ENCODE measurements at regions not wholly inside any gene's neighbourhood (a gene's known extent, or its start where the extent isn't known, plus 50 kb on each side); places are given as distances from the start of the nearest gene placed in this dataset.

DNA sequence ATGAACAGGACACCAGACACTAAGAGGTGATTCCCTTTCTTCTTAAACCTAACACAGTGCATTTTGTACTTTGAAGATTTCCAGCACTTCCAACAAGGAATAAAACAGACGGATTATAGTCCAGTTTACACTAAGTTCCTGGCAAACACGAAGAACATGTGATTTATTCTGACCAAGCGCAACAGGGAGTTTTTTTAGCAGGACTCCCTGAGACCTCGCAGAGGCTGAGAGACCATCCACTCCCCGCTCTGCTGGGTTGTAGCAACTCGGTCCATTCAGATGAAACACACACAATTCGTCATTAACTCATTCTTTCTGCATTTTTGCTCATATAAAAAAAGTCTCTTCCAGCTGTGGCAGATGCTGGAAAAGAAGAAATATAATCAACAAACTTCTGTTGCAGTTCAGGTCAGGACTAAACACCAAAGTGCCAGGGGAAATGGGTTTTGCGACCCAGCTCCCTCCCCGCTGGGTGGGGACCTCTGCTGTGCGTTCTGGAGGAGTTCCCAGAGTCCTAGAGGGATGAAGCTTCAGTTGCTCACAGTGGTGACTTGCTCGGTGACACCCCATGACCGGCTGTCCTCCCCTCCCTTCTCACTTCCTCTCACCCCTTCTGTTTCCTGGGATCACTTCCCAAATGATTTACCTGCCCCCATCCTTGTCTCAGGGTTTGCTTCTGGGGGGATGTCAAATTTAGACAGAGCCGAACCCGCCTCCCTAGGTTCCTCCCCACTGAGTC lies 52.5 kb downstream of the KCNF1 start:
- no peak for DNase-seq

DNA sequence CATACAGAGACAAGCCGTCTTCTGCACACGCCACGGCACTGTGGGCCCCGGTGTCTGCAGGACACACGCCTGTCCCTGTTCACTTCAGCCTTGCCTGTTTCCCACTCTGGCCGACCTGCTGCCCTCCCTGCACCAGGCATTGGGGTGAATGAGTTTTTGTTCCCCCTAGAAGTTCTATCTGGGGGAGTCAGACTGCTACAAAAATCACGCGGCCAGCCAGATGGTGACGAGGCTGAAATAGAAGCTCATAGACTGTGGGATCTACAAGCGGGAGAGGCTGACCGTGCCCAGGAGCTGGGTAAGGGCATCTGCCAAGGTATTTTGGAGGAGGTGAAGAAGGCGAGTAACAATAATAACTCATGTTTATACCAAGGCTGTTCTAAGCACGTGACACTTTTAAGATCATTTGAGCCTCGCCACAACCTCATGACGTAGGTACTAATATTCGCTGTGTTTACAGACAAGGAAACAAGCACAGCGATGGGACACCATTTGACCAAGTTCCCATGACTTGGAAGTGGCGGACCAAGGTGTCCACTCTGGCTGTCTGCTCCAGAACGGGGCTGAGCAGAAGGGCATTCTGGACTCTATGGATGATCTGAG lies 53.6 kb downstream of the KCNF1 start:
- no peak for DNase-seq

DNA sequence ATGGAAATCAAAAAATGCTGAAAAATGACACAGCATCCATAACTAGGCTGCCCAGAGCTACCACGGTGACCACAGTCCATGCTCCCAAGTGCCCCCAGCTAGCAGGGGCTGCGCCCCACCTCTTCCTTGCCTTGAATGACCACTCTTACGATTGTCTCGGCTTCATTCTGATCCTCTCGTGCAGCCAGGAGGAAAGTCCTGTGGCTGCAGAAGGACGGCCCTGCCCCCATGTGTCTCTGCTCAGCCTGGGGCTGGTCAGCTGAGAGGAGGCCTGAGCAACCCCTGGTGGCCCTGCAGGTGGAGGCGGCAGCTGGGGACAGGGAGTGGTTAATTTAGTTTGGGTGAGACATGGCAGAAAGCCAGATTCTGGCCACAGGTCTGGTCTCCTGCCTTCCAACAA lies 54.3 kb downstream of the KCNF1 start:
- no peak for DNase-seq

DNA sequence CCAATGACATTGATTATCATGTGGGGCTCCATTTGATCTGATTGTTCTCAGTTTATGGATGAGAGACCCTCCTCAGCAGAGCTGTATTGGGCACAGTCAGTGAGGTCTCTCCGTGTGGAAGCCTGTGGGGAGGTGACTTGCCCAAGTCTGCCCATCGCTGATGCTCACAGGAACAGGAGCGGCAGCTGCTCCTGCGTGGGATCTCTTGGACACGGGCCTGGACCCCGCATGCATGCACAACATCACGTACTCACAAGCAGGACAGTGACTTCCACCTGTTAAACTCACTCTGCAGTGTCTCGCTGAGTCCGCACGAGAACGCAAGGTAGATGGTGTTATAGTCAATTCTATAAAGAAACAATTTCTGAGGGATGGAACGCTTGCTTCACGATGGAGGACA lies 55.0 kb downstream of the KCNF1 start:
- DNase-seq: no peak

DNA sequence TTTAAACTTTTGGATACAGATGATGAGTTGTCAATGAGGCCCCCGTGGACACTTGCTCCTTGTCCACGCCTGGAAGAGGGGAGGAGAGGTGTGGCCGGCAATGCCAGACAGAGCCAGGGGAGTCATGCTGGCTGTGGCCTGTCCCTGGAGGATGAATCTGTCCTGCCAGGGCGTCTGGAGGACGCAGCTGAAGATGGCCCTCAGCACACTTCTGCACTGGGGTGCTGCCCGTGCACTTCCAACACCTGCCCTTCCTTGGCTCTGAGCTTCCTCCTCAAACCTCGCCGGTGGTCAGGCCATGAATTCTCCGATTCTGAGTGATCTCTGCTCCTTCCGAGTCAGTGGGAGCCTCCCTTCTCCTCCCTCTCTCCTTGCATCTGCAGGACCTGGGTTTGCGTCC lies 56.4 kb downstream of the KCNF1 start:
- no peak for DNase-seq

DNA sequence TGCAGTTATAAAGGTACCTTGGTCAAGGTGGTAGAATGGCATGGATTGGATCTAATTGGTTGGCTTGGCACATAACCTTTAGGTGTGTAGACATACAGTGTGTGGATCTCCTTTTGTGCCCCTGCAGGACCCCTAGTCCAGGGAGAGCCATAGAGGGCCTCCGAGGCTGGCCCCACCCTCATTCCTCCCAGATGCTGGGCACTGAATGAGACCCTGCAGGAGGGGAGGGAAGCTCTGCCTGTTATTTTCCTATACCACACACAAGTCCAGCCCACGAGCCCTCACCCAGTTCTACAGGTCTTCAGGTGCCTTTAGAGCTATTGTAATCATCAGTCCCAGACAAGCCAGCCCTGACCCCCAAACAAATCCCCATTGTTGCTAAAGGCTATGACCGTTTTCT lies 58.9 kb downstream of the KCNF1 start:
- no peak for DNase-seq

DNA sequence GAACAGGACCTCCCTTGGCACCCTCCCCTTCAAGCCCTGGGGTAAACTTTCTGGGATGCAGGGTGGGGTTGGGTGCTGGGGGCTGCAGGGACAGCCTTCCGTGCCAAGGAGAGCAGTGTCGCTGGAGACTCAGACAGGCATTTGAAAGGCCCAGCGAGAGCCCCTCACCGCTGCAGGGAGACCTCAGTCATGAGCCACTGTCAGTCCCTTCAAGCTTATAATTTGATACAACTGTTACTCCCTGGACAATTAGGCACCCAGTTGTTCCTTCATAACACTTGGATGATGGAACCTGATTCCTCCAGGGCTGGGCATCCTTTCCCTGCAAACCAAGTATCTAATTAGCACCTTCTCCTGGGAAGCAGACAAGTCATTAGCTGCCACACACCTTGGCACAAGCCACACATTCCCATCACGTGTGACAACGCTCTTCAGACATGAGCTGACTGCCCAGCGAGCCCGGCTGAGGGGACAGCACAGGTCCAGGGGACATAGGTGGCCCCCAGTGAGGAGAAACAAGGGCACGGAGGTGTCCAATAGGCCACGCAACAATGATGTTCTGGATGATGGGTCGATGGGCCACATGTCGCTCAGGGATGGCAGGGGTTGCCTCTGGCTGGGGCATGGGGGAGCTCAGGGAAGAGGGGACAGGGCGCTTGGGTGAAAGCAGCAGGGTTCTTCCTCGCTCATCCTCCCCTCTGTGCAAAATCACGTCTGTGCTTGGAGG lies 59.6 kb downstream of the KCNF1 start:
- no peak for DNase-seq

DNA sequence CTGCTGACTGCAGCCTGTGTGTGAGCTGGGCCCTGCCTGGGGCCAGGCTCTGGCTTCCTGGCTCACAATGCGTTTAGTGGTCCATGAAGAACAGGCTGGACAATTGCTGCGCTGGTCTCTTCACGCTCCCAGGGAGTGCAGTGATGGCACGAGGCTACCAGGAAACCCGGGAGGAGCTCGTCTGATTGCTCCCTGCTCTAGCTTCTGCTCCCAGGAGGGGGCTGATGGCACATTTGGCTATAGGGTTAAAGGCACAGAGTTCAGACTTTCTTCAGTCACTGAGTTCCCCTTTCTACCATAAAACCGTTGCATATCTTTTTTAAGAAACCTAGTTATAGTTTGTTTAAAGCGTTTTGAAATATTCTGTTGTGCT lies 60.1 kb downstream of the KCNF1 start:
- DNase-seq: no peak

DNA sequence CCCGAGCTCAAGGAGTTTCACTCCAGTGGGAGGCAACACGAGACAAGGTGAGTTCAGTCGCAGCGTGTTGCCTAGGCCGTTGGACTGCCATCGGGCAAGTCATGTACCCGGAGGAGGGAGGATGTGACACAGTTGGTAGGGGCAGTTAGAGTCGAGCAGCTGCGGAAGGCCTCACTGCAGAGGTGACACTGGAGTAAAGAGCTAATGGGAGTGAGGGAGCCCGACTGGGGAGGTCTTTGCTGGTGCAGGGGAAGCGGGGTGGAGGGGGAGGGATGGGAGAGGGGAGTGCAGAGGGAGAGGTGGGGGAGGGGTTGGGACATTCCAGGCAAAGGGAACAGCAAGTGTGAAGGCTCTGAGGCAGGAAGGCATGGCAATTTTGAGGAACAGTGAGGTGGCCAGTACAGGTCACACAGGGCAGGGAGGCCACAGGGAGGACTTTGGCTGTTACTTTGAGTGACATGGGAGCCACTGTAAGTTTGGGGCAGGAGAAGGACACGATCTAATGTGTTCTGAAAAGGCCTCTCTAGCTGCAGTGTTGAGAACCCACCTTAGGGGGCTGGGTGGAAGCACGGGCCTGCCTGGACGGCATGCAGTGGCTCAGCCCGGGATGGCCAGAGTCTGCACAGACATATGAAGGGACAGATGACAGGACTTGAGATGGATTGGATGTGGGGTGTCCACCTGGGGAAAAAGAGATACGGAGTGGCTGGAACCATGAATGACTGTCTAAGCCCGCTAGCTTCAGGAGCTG lies 61.1 kb downstream of the KCNF1 start:
- no peak for DNase-seq

DNA sequence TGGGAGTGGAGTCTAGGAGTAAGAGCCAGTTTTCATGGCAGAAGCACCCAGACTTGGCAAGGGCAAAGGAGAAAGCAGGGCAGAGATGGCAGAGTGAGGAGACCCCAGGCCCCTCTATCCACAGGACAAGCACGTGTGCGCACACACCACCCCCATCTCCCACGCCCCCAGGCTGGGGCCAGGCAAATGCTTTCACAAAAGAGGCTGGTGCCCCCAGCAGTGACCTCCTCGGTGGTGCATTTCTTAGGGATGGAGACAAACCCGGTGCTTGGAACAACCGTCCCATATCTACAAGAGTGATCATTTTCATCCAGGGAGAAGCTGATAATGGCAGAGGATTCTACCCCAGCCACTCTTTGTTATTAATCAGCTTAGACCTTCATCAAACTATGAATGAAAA lies 62.0 kb downstream of the KCNF1 start:
- no peak for DNase-seq

DNA sequence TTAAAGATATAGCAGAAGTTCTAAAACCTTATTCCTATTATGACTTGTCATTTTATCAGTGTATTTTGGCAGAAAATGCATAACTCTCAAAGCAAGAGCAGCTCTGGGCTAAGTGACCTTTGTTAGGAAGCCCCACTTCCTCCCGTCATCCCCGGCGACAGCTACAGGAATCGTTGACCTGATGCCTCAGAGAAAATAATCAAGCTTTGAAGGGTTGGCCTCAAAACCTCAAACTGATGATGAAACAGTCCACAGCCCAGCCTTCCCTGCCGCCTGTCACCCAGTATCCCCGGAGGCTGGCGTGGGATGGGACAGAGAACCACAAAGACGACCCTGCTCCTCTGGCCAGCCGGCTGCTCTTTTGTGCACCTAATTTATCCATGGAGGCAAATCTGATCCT lies 65.3 kb downstream of the KCNF1 start:
- DNase-seq: no peak

DNA sequence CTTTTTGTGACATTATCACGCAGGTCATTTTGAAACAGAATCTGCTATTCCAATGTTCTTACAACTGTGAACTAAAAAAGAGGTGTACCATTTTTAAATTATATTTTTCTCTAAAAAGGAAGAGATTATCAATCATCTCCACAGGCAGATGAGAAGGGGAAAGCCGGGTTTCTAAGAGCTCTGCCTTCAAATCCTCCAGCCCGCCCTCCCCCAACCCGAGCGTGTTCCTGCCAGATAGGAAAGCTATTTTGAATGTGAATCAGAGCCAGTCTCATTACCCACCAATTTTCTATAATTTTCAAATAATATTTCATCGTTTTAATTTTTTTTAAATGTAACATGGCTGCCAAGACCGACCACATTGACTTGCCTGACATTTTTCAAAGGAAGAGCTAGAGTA lies 65.9 kb downstream of the KCNF1 start:
- no peak for DNase-seq

DNA sequence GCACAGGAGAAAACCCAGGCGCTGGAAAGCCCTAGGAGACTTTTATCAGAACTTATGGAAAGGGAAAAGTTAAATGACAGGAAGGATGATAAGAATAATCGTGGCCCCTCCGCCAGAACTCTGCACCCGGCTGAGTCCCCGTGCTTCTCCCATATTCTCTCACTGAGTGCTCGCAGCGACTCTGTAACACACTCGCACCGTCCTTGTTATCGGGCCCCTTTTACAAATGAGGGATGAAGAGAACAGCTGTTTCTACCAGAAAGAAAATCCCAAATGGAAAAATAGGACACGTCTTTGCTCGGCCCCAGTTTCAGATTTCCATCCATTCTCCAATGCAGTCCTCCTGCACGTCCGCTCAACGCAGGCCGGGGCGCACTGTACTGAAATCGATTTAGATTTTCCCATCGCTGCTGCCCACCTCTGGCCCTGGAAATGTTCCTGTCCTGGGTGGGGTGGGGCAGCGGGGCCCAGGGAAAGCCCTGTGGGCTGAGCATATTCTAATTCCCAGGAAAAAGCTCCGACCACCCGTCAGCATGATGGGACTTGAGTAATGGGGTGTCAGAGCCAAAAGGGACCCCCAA lies 66.4 kb downstream of the KCNF1 start:
- DNase-seq: no peak

DNA sequence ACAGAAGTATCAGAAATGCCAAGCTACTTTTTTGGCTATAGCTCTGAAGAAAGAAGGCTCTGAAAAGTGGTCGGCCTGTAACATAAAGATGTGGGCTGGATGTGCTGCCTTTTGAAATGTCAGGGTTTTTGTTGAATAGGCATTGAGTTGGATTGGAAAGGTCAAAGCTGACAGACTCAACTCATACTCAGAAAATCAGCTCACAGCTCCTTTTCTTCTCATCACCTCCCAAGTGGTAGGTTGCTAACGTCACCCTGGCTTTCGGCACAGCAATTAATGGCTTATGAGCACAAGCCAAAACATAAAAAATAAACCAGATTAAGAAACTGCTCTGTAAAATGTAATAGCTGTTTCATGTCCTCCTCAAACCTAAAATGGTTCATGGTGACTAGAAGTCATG lies 68.3 kb downstream of the KCNF1 start:
- DNase-seq: no peak

DNA sequence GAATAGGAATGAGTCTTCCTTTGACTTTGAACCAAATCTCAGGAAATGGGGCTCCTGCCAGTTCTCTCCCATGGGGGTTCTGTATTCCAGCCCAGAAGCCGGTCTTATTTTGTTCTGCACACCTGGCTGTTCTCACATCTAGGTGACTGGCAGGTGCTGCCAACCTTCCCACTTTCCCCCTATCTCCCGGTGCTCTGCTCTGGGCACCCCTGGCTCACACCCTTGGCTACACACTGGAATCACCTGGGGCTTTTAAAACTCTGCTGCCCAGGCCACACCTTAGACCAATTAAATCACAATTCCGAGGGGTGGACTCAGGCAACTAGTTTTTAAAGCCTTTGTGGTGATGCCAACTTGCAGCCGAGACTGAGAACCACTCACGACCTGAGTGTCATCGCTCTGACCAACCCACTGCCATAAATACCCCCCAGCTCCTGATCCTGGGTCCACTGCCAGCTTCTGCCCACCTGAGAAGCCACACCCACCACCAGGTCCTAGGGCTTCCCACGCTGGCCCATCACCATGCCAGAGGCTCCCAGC lies 69.2 kb downstream of the KCNF1 start:
- no peak for DNase-seq

DNA sequence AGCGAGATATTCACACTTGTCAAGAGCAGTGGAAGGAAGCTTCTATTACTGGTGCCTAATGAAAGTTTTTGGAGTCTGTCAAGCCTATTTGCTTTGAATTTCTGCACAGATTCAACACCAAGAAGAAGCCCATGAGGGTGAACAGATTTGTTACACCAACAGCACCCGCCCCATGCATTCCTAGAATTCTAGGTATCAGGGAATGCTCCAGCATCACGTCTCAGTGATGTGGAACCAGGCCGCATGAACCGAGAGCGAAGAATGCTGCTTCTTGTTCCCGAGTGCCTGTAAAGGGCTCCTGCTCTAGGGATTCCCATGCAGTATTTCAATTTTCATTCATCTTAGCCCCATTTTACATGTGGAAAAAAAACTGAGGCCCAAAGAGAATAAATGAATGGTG lies 69.7 kb downstream of the KCNF1 start:
- DNase-seq: no peak

DNA sequence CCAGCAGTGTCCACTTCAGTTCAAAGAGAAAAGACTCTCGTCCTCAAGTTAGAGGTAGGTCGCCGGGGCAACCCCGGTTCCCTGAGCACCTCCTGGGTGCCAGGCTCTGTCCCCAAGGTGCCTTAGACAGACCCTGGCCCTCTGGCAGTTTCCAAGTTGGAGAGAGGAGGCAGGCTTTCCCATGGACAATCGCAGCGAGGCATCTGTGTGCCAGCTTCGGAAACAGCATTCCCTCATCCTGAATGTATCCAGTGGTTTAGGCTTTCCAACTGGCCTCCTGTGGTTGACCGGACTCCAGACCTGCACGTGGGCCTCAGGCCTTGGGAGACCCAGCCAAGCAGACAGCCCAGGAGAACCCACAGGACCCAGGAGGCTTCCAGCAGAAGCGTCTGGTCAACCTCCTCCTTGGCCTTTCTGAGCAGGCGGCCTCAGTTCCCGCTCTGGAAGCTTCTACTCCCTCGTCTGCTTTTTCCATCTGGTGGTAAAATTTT lies 70.3 kb downstream of the KCNF1 start:
- no peak for DNase-seq

DNA sequence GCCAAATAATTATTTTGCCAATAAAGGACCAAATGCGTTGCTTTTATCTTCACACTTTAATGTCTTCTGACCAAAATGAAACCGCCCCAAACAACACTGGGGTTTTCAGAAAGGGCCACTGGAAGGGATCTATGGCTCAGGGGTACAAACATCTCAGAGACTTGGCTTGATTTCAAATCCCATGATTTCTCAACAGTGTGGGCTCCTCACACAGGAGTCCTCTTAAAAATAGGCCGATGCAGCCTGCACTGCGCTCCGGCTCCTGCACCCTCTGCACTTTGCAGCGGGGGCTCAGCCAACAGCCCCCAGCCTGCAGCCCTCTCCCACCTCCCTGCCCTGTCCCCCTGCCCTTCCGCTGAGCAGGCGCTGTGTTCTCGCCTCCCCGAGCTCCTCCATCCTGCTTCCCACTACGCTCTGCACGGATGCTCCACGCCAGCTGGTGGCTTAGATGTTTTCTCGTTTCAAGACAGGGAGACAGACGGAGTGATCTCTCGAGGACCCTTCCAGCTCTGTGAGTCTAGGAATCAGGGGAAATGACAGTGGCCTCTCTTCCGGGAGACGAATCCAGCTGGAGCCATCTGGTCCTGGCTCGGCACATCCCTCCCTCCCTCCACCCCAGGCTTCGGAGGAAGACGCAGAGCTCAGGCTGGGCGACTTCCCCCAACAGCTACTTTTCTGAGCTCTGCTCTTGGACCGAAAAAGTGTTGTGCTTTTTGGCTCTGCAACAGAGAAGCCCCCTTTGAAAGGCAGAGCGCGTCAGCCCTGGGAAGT lies 71.4 kb downstream of the KCNF1 start:
- no peak for DNase-seq

DNA sequence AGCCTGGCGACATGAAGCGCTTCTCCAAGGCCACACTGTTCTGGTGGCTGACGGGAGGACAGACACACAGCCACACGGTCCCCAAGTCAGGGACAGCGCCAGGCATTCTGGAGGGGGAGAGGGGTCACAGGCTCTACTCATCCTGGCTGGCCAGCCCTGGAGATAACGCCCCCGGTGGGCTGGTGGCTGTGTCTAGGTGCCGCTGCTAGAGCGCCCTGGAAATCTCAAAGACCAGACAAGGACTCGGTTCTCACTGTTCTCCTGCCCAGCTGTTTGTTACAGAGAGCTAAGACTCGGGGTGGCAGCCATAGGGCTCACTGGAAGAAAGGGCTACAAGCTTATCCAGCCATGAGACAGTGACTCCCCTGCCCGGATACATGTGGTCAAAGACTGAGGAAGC lies 72.0 kb downstream of the KCNF1 start:
- no peak for DNase-seq

DNA sequence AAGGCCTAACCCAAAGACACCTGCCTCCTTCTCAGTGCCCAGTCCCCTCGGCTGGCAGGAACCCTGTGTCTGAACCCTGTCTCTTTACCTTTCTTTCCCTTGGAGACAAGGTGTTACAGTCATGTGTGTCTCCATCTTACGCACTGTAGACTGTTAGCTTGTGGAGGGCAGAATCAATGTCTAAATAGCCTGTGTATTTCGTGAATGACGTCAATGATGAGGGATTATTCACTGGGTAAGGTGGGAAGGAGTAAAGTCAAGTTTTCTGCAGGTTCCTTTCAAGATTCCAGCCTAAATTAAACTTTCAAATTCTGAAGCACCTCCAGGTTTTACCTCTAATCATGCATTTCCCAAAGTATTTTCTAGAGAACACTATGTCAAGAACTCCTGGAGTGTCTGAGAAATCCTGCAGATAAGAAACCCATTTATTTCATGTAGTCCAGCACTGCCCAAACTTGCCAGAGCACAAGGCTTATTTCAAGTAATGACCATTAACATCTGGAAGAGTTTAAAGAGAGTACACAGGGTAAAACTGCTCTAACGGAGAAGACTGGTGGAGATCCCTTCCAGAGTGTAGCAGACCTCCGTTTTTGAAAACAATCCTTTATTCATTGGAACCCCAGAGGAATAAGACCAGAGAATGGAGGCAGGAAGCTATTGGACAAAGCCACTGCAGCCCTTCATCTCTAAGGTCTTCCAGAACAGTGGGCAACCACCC lies 72.8 kb downstream of the KCNF1 start:
- no peak for DNase-seq

DNA sequence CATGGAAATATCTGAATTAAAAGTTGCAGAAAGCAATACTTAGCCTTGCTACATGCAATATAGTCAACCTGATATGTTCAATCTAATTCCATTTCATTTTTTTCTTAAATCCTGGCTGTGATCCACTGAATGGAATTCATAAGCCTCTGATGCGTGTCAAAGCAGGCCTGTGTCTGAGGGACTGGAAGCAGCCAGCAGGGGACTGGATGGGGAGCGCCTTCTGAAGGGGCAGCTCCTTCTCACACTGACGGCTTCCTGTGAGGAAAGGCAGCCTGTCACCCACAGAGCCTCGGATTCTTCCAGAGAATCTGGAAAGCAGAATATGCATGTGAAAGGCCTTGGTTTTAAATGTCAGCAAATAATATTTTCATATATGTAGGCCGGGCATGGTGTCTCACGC lies 73.5 kb downstream of the KCNF1 start:
- DNase-seq: no peak
